ENCODE measurements at regions not wholly inside any gene's neighbourhood (a gene's known extent, or its start where the extent isn't known, plus 50 kb on each side); places are given as distances from the start of the nearest gene placed in this dataset.

DNA sequence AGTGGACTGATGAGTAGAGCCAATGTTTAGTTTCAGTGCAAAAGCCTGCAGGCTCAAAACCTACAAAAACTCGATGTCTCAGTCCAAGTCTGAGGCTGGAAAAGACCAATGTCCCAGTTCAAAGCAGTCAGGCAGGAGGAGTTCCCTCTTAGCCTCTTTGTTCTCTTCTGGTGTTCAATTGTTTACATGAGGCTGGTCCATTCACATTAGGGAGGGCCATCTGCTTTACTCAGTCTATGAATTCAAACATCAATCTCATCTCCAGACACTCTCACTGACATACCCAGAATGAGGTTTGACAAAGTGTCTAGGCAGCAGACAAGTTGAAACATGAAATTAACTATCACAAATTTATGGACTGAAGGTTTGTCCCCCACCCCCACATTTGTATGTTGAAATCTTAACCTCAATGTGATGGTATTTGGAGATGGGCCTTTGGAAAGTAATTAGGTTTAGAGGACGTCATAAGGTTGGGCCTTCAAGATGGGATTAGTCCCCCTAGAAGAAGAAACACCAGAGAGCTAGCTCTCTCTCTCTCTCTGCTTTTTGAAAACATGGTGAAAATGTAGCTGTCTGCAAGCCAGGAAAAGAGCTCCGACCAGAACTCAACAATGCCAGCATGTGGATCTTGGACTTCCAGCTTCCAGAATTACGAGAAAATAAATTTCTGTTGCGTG is 438.5 kb upstream of the RGMA start:
- DNase-seq (ENCODE audit: insufficient read length, low spot score) (no peak), FAIRE-seq (no peak)
- TF ChIP-seq POLR2A (IDR thresholded peaks at IDR 0.05; ENCODE audit: low read depth, low read length): no peak

DNA sequence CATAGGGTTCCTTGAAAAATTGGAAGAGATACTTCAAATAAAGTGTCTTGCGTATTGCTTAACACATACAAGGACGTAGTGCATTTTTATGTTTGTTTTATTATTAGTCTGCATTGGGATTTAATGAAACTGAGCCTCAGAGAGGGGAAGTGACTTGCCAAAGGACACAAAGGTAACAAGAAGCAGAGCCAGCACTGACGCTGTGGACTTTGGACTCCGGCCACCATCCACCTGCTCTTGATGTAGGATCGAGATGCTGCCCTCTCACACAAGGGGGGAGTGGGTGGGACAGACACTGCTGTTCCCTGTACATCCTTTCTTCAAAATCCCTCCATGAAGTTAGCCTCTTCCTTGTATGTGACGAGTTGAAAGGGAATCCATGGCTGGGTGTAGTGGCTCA is 435.4 kb upstream of the RGMA start:
- no peak for TF ChIP-seq POLR2A (IDR thresholded peaks at IDR 0.05; ENCODE audit: low read depth, low read length)
- no peak for FAIRE-seq
- no peak for DNase-seq (ENCODE audit: insufficient read length, low spot score)

DNA sequence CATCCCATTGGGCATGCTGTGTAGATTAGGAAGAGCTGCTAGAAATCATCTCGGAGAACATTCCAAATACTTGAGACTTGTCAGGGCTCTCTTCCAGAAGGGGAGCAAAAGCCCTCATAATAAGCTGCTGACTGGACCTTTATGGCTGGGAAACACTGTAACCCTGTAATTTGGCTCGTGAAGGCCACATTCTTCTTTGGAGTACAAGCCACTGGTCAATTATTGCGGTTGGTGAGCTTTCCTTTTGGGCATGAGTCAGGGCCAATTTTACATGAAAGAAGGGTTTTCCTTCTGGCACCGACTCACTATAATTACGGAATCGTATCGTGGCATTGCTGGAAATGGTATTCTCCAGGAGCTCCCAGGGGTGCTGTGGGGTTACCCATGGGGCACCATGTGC is 434.5 kb upstream of the RGMA start:
- no peak for DNase-seq (ENCODE audit: insufficient read length, low spot score)
- no peak for TF ChIP-seq POLR2A (IDR thresholded peaks at IDR 0.05; ENCODE audit: low read depth, low read length)
- no peak for FAIRE-seq

DNA sequence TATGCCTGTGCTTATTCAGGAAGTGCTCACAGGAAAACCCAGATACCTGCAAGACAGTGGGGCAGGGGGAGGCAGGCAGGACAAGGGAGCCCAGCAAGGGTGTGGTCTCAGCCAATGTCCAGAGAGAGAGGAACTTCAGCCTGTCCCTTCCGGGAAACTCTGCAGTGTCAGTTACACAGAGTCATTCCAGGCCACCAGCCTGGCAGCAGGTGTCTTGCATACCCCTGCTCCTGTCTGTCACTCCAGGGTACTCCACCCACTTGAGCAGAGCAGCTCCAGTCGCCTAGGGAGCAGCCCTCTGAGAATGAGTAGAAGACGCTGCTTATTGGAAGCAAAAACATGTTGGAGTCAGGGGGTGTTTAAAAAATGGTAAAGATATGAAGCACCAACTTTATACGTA is 431.2 kb upstream of the RGMA start:
- FAIRE-seq: no peak
- no peak for DNase-seq (ENCODE audit: insufficient read length, low spot score)
- TF ChIP-seq POLR2A (IDR thresholded peaks at IDR 0.05; ENCODE audit: low read depth, low read length): no peak

DNA sequence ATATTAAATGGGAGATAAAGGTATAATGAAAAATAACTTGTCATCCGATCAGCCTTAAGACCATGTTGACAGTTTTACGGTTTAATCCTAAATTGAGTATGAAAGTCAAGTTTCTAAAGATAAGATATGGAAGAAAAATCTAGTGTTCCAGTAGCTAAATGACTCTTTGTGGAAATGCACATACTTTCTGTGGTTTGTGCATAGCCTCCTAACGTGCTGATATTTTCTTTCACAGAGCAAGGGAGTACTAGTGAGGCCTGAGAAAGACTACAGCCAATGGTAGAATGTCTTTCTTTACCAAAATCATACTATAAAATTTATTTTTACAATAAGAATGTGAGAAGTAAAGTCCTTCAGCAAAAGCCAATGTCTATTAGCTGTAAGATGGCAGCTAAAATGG is 430.6 kb upstream of the RGMA start:
- DNase-seq (ENCODE audit: insufficient read length, low spot score) (no peak), FAIRE-seq (no peak)
- no peak for TF ChIP-seq POLR2A (IDR thresholded peaks at IDR 0.05; ENCODE audit: low read depth, low read length)

GRCh38 chr15:93517176-93517575 is 428.2 kb upstream of the RGMA start:
- no peak for DNase-seq (ENCODE audit: insufficient read length, low spot score)
- no peak for FAIRE-seq
- no peak for TF ChIP-seq POLR2A (IDR thresholded peaks at IDR 0.05; ENCODE audit: low read depth, low read length)

- TF ChIP-seq POLR2A (IDR thresholded peaks at IDR 0.05; ENCODE audit: low read depth, low read length): no peak
- DNase-seq (ENCODE audit: insufficient read length, low spot score) (no peak), FAIRE-seq (no peak)
Observed at GRCh38 chr15:93515256-93516051, 426.4 kb upstream of the RGMA start.

GRCh38 chr15:93506646-93507045 is 417.6 kb upstream of the RGMA start:
- no peak for TF ChIP-seq POLR2A (IDR thresholded peaks at IDR 0.05; ENCODE audit: low read depth, low read length)
- FAIRE-seq (no peak), DNase-seq (ENCODE audit: insufficient read length, low spot score) (no peak)

DNA sequence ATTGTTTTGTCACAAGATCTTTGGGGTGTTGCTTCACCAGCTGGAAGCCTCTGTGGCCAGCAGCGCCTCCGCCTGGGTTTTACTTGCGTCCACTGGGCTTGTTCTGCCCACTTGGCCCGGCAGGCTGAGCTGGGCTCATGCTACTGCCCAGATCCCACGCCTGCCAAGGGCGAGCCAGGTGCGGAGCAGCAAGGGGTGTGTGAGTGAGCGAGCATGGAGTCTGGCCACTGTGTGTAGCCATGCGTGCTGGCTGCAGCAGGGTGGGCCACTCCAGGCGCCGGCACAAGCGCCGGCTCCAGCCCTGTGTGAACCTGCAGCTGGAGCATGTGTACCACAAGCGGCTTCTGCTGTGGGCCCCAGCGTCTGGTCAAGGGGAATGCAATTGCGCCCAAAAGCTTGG is 416.5 kb upstream of the RGMA start:
- no peak for TF ChIP-seq POLR2A (IDR thresholded peaks at IDR 0.05; ENCODE audit: low read depth, low read length)
- no peak for FAIRE-seq
- DNase-seq (ENCODE audit: insufficient read length, low spot score): no peak

GRCh38 chr15:93501946-93502345 is 412.9 kb upstream of the RGMA start:
- no peak for FAIRE-seq
- DNase-seq (ENCODE audit: insufficient read length, low spot score): no peak
- no peak for TF ChIP-seq POLR2A (IDR thresholded peaks at IDR 0.05; ENCODE audit: low read depth, low read length)

GRCh38 chr15:93500155-93500554 is 411.1 kb upstream of the RGMA start:
- DNase-seq (ENCODE audit: insufficient read length, low spot score): no peak
- TF ChIP-seq POLR2A (IDR thresholded peaks at IDR 0.05; ENCODE audit: low read depth, low read length): no peak
- no peak for FAIRE-seq

- TF ChIP-seq POLR2A (IDR thresholded peaks at IDR 0.05; ENCODE audit: low read depth, low read length): no peak
- DNase-seq (ENCODE audit: insufficient read length, low spot score) (no peak), FAIRE-seq (no peak)
Observed at GRCh38 chr15:93497291-93497690, 408.3 kb upstream of the RGMA start.

DNA sequence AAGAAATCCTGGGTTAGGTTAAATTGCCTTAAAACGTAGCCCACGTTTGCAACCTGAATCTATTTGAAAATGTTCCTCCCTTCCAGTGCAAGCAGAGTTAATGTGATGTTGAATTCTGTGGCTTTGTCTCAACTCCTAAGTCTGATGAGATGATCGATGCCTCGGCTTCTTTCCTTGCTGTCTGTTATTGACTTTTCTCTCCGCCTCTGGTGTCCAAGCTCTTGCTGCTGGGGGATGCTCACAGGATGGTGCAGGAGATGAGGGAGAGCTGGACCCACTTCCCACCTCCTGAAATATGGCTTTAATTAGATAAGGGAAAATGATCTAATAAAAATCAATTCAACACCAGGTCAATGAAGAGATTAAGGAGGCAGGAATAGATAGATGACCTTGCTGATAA is 407.9 kb upstream of the RGMA start:
- TF ChIP-seq POLR2A (IDR thresholded peaks at IDR 0.05; ENCODE audit: low read depth, low read length): no peak
- FAIRE-seq (no peak), DNase-seq (ENCODE audit: insufficient read length, low spot score) (no peak)

DNA sequence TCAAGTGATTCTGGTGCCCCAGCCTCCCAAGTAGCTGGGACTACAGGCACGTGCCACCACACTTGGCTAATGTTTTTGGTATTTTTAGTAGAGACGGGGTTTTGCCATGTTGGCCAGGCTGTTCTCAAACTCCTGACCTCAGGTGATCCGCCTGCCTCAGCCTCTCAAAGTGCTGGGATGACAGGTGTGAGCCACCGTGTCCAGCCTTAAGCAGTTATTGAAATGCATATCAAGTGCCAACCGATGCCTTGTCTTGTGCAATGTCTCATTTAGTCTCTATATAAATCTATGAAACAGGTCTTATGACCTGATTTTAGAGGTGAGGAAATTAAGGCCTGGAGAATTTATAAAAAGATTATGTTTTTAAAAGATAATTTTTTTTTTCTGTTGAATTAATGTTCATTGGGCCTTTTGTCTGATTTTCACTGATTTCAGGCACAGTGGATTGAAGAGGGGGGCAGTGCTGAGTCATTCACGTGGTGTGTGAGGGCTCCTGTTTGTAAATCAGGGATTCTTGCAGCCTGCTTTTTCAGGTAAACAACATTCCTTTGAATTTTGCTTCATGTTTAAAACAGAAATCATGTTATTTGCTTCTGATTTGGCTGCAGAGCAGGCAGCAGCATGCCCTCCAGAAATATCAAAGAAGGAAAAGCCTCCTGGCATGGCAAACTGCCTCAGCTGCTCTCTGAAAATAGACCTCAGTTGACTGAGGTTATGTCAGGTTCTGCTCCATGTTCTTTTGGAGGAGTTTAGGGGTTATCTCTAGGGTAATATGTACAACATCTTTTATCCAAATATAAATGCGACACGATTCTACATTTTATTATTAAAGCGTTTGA is 407.0 kb upstream of the RGMA start:
- DNase-seq (ENCODE audit: insufficient read length, low spot score): no peak

More for the DNA sequence above, 407.0 kb upstream of the RGMA start:
- no peak for FAIRE-seq
- TF ChIP-seq POLR2A (IDR thresholded peaks at IDR 0.05; ENCODE audit: low read depth, low read length): no peak

Measured in H54 (cell line).